Karpas-422 (cell line): ENCODE measurements at regions not wholly inside any gene's neighbourhood (a gene's known extent, or its start where the extent isn't known, plus 50 kb on each side); places are given as distances from the start of the nearest gene placed in this dataset. TPM values are rescaled to one million over a fixed set of nuclear protein-coding genes. Genes with fewer than 3 reads are reported as not detected.

ENCODE experiments used
- DNase-seq: peaks from one replicate; pipeline ENCODE4 v3.0.0-alpha.2; 2015
- H2AFZ ChIP-seq: fragments of 200-600 bp; sonication (generic); 2 replicates; pipeline ENCODE4 v1.6.1; 2014; ENCODE audit warnings: antibody characterized with exemption, low read length, mixed read lengths
- H3K27ac ChIP-seq: fragments of 200-600 bp; sonication (generic); 2 replicates; pipeline ENCODE4 v1.5.1; 2014; ENCODE audit warnings: mild to moderate bottlenecking, low read length, moderate library complexity
- H3K27me3 ChIP-seq: fragments of 200-600 bp; sonication (generic); 2 replicates; pipeline ENCODE4 v1.6.1; 2014; ENCODE audit warnings: low read length, mixed read lengths
- H3K36me3 ChIP-seq: fragments of 200-600 bp; sonication (generic); 2 replicates; pipeline ENCODE4 v1.6.1; 2014; ENCODE audit warnings: low read length, mixed read lengths; ENCODE audit not compliant: insufficient read depth
- H3K4me1 ChIP-seq: fragments of 200-600 bp; sonication (generic); 2 replicates; pipeline ENCODE4 v1.6.1; 2014; ENCODE audit warnings: mild to moderate bottlenecking, low read length, mixed read lengths
- H3K4me2 ChIP-seq: fragments of 200-600 bp; sonication (generic); 2 replicates; pipeline ENCODE4 v1.6.1; 2014; ENCODE audit warnings: low read length, low read depth, mild to moderate bottlenecking; ENCODE audit not compliant: poor library complexity, severe bottlenecking
- H3K4me3 ChIP-seq: fragments of 200-600 bp; sonication (generic); 2 replicates; pipeline ENCODE4 v1.5.1; 2014; ENCODE audit warnings: mild to moderate bottlenecking, antibody characterized with exemption, low read length, mixed read lengths
- H3K79me2 ChIP-seq: fragments of 200-600 bp; sonication (generic); 2 replicates; pipeline ENCODE4 v1.6.1; 2014; ENCODE audit warnings: mild to moderate bottlenecking, low read length, mixed read lengths
- H3K9ac ChIP-seq: fragments of 200-600 bp; sonication (generic); 2 replicates; pipeline ENCODE4 v1.6.0; 2014; ENCODE audit warnings: low read length
- H3K9me2 ChIP-seq: fragments of 200-600 bp; sonication (generic), shearing (Covaris generic); replicated peaks from 2 replicates; pipeline ENCODE4 v1.6.0; 2014; ENCODE audit warnings: mild to moderate bottlenecking, low read length, moderate library complexity; ENCODE audit not compliant: insufficient read depth
- H3K9me3 ChIP-seq: fragments of 300-700, 200-600 bp; sonication (generic); 2 replicates; pipeline ENCODE4 v1.6.1; 2014; ENCODE audit warnings: low read length, mixed read lengths
- H4K20me1 ChIP-seq: fragments of 200-600 bp; sonication (generic); 2 replicates; pipeline ENCODE4 v1.6.1; 2014; ENCODE audit warnings: mild to moderate bottlenecking, antibody characterized with exemption, low read length, low read depth; ENCODE audit not compliant: insufficient read depth
- small RNA-seq: library from RNA; depleted of rRNA; stranded (forward); fragments of <200 nt; gene quantifications from one replicate; pipeline ENCODE3, GENCODE V24; 2014

DNA sequence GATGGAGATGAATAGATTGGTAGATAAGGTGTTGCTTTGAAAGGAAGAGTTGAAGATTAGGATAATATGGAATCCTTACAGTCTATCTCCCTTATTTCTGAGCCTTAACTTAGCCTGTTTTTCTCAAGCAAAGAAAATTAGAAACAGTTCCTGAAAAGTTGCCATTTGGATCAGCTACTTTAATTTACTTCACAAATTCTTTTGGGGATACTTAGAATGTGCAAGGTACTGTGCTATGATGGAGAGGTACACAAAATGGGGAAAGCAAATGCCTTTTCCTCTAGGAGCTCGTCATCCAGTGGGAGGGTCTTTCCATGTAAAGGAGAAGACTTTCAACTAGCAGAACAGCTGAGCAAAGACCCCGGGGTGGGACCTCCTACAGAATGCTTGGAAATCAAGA, 51.1 kb upstream of the SMARCA2 start:
- Histone ChIP-seq H3K36me3 (no peaks in the 10 kb centered on the region), H2AFZ (no peak overlapping the region), H3K4me1 (no peaks in the 10 kb centered on the region), H3K27ac (no peak overlapping the region), H3K4me3 (no peak overlapping the region), H3K27me3 (no peaks in the 10 kb centered on the region; the same call in 1 of the 2 replicates), H3K4me2 (no peak overlapping the region), H4K20me1 (no peaks in the 10 kb centered on the region), H3K9me2 (no peaks in the 10 kb centered on the region), H3K9me3 (no peaks in the 10 kb centered on the region), H3K9ac (no peak overlapping the region), H3K79me2 (no peaks in the 10 kb centered on the region)
- DNase-seq, result no peak

Small RNA genes in the stretch of these regions (small RNA-seq; reads per million reads assigned to genes)
- not detected for gene RNA5SP279
